ENCODE measurements at regions not wholly inside any gene's neighbourhood (a gene's known extent, or its start where the extent isn't known, plus 50 kb on each side); places are given as distances from the start of the nearest gene placed in this dataset.

- no peak overlapping the region for H3K4me3 ChIP-seq (ENCODE audit: low read length)
- DNase-seq (ENCODE audit: low read depth), result no peak
- no peak for TF ChIP-seq CTCF (conservative IDR thresholded peaks at IDR 0.05; ENCODE audit: low read length)
Observed at GRCh38 chr4:98781641-98782357, 123.4 kb upstream of the TSPAN5 start.

- no peak overlapping the region for H3K4me3 ChIP-seq (ENCODE audit: low read length)
- no peak for DNase-seq (ENCODE audit: low read depth)
- TF ChIP-seq CTCF (conservative IDR thresholded peaks at IDR 0.05; ENCODE audit: low read length), result no peak
Observed at GRCh38 chr4:98780926-98781325, 122.5 kb upstream of the TSPAN5 start.

GRCh38 chr4:98779088-98779487, 120.7 kb upstream of the TSPAN5 start:
- no peak overlapping the region for H3K4me3 ChIP-seq (ENCODE audit: low read length)
- no peak for TF ChIP-seq CTCF (conservative IDR thresholded peaks at IDR 0.05; ENCODE audit: low read length)
- no peak for DNase-seq (ENCODE audit: low read depth)

GRCh38 chr4:98778206-98778605, 119.8 kb upstream of the TSPAN5 start:
- TF ChIP-seq CTCF (conservative IDR thresholded peaks at IDR 0.05; ENCODE audit: low read length), result no peak
- DNase-seq (ENCODE audit: low read depth), result peak; percentile 59
- no peak overlapping the region for H3K4me3 ChIP-seq (ENCODE audit: low read length)

- H3K4me3 ChIP-seq (ENCODE audit: low read length), result no peak overlapping the region
- no peak for DNase-seq (ENCODE audit: low read depth)
- TF ChIP-seq CTCF (conservative IDR thresholded peaks at IDR 0.05; ENCODE audit: low read length), result no peak
Observed at GRCh38 chr4:98775672-98776071, 117.3 kb upstream of the TSPAN5 start.

GRCh38 chr4:98773638-98774037, 115.2 kb upstream of the TSPAN5 start:
- DNase-seq (ENCODE audit: low read depth), result no peak
- H3K4me3 ChIP-seq (ENCODE audit: low read length), result no peak overlapping the region
- no peak for TF ChIP-seq CTCF (conservative IDR thresholded peaks at IDR 0.05; ENCODE audit: low read length)

- no peak overlapping the region for H3K4me3 ChIP-seq (ENCODE audit: low read length)
- no peak for TF ChIP-seq CTCF (conservative IDR thresholded peaks at IDR 0.05; ENCODE audit: low read length)
- DNase-seq (ENCODE audit: low read depth), result no peak
Observed at GRCh38 chr4:98771959-98772632, 113.7 kb upstream of the TSPAN5 start.

Measured in AG10803 (cell line).